Spleen (tissue), 11 donors: ENCODE measurements at regions not wholly inside any gene's neighbourhood (a gene's known extent, or its start where the extent isn't known, plus 50 kb on each side); places are given as distances from the start of the nearest gene placed in this dataset.

Experiments used
- DNase-seq: peaks from one replicate; pipeline ENCODE4 v3.0.0-alpha.2; 2020
- H3K27ac ChIP-seq, 8 donors: fragments of 200-600 bp; sonication (generic) in 7 of 8; 1 replicate in 4 of 8; 2 replicates in 4 of 8; pipeline versions ENCODE4 v1.5.0 to v1.8.0; 2016 to 2021; ENCODE audit warnings: inconsistent platforms in 4 of 8, mild to moderate bottlenecking in 4 of 8, moderate library complexity in 1 of 8
- H3K27me3 ChIP-seq, 7 donors: fragments of 200-600 bp; sonication (generic) in 6 of 7; replicated peaks in 1 of 7; 1 replicate in 4 of 7; 2 replicates in 3 of 7; pipeline versions ENCODE4 v1.5.0 to v1.8.0; 2016 to 2021; ENCODE audit warnings: inconsistent platforms in 3 of 7, mild to moderate bottlenecking in 1 of 7
- H3K36me3 ChIP-seq, 6 donors: fragments of 200-600 bp; sonication (generic) in 5 of 6; 1 replicate in 4 of 6; 2 replicates in 2 of 6; pipeline versions ENCODE4 v1.5.0 to v1.8.0; 2016 to 2021; ENCODE audit warnings: inconsistent platforms in 2 of 6
- H3K4me1 ChIP-seq, 6 donors: fragments of 200-600 bp; sonication (generic) in 5 of 6; 1 replicate in 3 of 6; 2 replicates in 3 of 6; pipeline versions ENCODE4 v1.5.0 to v1.8.0; 2016 to 2021; ENCODE audit warnings: inconsistent platforms in 3 of 6
- H3K4me3 ChIP-seq, 8 donors: fragments of 200-600 bp; sonication (generic) in 7 of 8; 1 replicate in 4 of 8; 2 replicates in 4 of 8; pipeline versions ENCODE4 v1.5.0 to v1.8.0; 2016 to 2021; ENCODE audit warnings: inconsistent platforms in 4 of 8, mild to moderate bottlenecking in 4 of 8, moderate library complexity in 2 of 8
- H3K9me3 ChIP-seq, 8 donors: fragments of 200-600 bp; sonication (generic) in 7 of 8; 1 replicate in 4 of 8; 2 replicates in 4 of 8; pipeline versions ENCODE4 v1.5.0 to v1.8.0; 2016 to 2021; ENCODE audit warnings: inconsistent platforms in 4 of 8
- CTCF ChIP-seq, 11 experiments: fragments of 200-600 bp in 7 of 11; fragments of 450-650 bp in 4 of 11; sonication (generic) in 4 of 11; IDR thresholded peaks in 8 of 11; conservative IDR thresholded peaks in 3 of 11; 1 replicate in 7 of 11; 2 replicates in 4 of 11; pipeline versions ENCODE4 v1.4.0 to v1.8.0; 2016 to 2021; ENCODE audit warnings: antibody characterized with exemption in 11 of 11, inconsistent platforms in 4 of 11, mild to moderate bottlenecking in 1 of 11
- POLR2A ChIP-seq, 3 donors: fragments of 450-650 bp; IDR thresholded peaks; one replicate each; pipeline ENCODE4 v1.5.1; 2017; ENCODE audit warnings: antibody characterized with exemption in 3 of 3, mild to moderate bottlenecking in 1 of 3
- POLR2AphosphoS5 ChIP-seq, 3 donors: sonication (generic); formaldehyde crosslinking; IDR thresholded peaks; one replicate each; pipeline ENCODE4 v1.5.1; 2017; ENCODE audit warnings: antibody characterized with exemption in 3 of 3
- WGBS, 5 donors: extraction: QIAGEN DNeasy Blood & Tissue Kit in 3 of 5; methylation state at CpG; one replicate each; pipeline versions ENCODE4 v1.1.5 to v1.1.7; 2013 to 2018; 5-methylcytosine and 5-hydroxymethylcytosine counted together
- intact Hi-C: fragments of 100-400 bp; cut with DNase I; formaldehyde crosslinking; loops from one replicate; pipeline ENCODE4 v1.15.0; 2023; ENCODE audit warnings: low total_unique reads
- donor health status: healthy with polysubstance abuse.
- donor health status: DM: no; HTN: no; CAD: no; lungs with moderate emphysema.
- donor health status: DM: no; HTN: no; CAD: no.
- donor health status: Bipolar disorder and iron deficiency.
- donor health status: healthy.
- donor health status: DM: no; HTN: no; CAD: no.
- donor health status: DM: yes; HTN: yes; CAD: no.

- Histone ChIP-seq H3K27ac (no peak overlapping the region), H3K27me3 (no peaks in the 10 kb centered on the region), H3K4me1 (no peaks in the 10 kb centered on the region), H3K36me3 (no peaks in the 10 kb centered on the region), H3K9me3 (peaks cover 0 to 4% (median 0%) of the 10 kb centered on the region in 8 donors), H3K4me3 (no peak overlapping the region)
- intact Hi-C loops = no loop called here
- no peak for DNase-seq
- TF ChIP-seq POLR2A (IDR thresholded peaks at IDR 0.05) (no peak), CTCF (IDR thresholded peaks at IDR 0.05 in 8 of 11, conservative IDR thresholded peaks at IDR 0.05 in 3 of 11) (no peak), POLR2AphosphoS5 (IDR thresholded peaks at IDR 0.05) (no peak)
Measured at GRCh38 chr2:52704251-52704650, 1063.4 kb upstream of the CHAC2 start.

GRCh38 chr2:52703004-52703403, 1064.6 kb upstream of the CHAC2 start:
- Histone ChIP-seq H3K36me3 (no peaks in the 10 kb centered on the region), H3K27ac (no peak overlapping the region), H3K4me1 (no peaks in the 10 kb centered on the region), H3K4me3 (no peak overlapping the region), H3K27me3 (no peaks in the 10 kb centered on the region), H3K9me3 (peaks cover 0 to 4% (median 0%) of the 10 kb centered on the region in 8 donors)
- intact Hi-C loops = no loop called here
- no peak for DNase-seq
- WGBS, 5 donors = 79 to 88% (median 84%) methylated on average over 4 of the region's 4 CpGs
- TF ChIP-seq POLR2AphosphoS5 (IDR thresholded peaks at IDR 0.05) = no peak
- no peak for TF ChIP-seq CTCF (IDR thresholded peaks at IDR 0.05 in 8 of 11, conservative IDR thresholded peaks at IDR 0.05 in 3 of 11)
- no peak for TF ChIP-seq POLR2A (IDR thresholded peaks at IDR 0.05)

- intact Hi-C loops = no loop called here
- H3K4me3 ChIP-seq = no peak overlapping the region
- H3K9me3 ChIP-seq = peaks cover 0 to 5% (median 0%) of the 10 kb centered on the region in 8 donors
- 56 to 71% (median 64%) methylated on average over 3 of the region's 3 CpGs for WGBS, 5 donors
- DNase-seq = no peak
- H3K27me3 ChIP-seq = no peaks in the 10 kb centered on the region
- no peak for TF ChIP-seq POLR2A (IDR thresholded peaks at IDR 0.05)
- no peak for TF ChIP-seq CTCF (IDR thresholded peaks at IDR 0.05 in 8 of 11, conservative IDR thresholded peaks at IDR 0.05 in 3 of 11)
- TF ChIP-seq POLR2AphosphoS5 (IDR thresholded peaks at IDR 0.05) = no peak
- H3K27ac ChIP-seq = no peak overlapping the region
- H3K4me1 ChIP-seq = no peaks in the 10 kb centered on the region
- no peaks in the 10 kb centered on the region for H3K36me3 ChIP-seq
Measured at GRCh38 chr2:52698408-52698807, 1069.2 kb upstream of the CHAC2 start.

- 88 to 94% (median 92%) methylated on average over 4 of the region's 4 CpGs for WGBS, 5 donors
- Histone ChIP-seq H3K4me3 (no peak overlapping the region), H3K4me1 (no peaks in the 10 kb centered on the region), H3K27ac (no peak overlapping the region), H3K27me3 (no peaks in the 10 kb centered on the region), H3K36me3 (no peaks in the 10 kb centered on the region), H3K9me3 (peaks cover 0 to 5% (median 0%) of the 10 kb centered on the region in 8 donors)
- DNase-seq = no peak
- intact Hi-C loops = no loop called here
- TF ChIP-seq POLR2A (IDR thresholded peaks at IDR 0.05) (no peak), CTCF (IDR thresholded peaks at IDR 0.05 in 8 of 11, conservative IDR thresholded peaks at IDR 0.05 in 3 of 11) (no peak), POLR2AphosphoS5 (IDR thresholded peaks at IDR 0.05) (no peak)
Measured at GRCh38 chr2:52697690-52698089, 1069.9 kb upstream of the CHAC2 start.
